ENCODE measurements at regions not wholly inside any gene's neighbourhood (a gene's known extent, or its start where the extent isn't known, plus 50 kb on each side); places are given as distances from the start of the nearest gene placed in this dataset.

GRCh38 chr5:87786471-87786870 is 373.7 kb upstream of the CCNH start:
- no peak for FAIRE-seq
- Histone ChIP-seq H3K9me1 (ENCODE audit: control insufficient read depth, insufficient read depth, low read length) (no peaks in the 10 kb centered on the region), H3K9ac (ENCODE audit: insufficient read depth in 1 of 2, low read depth in 2 of 2, low read length in 2 of 2) (no peak overlapping the region), H3K4me2 (ENCODE audit: insufficient read depth, low read length) (no peak overlapping the region), H2AFZ (ENCODE audit: low read depth, low read length) (no peak overlapping the region), H4K20me1 (replicated peaks; ENCODE audit: control insufficient read depth, insufficient read depth, low read length) (no peaks in the 10 kb centered on the region), H3K4me1 (replicated peaks in 1 of 2; ENCODE audit: control insufficient read depth in 2 of 2, insufficient read depth in 2 of 2, low read length in 2 of 2) (no peaks in the 10 kb centered on the region), H3K27ac (ENCODE audit: extremely low read depth, low read depth, low read length) (no peak overlapping the region), H3K79me2 (ENCODE audit: control insufficient read depth, insufficient read depth, low read length) (no peaks in the 10 kb centered on the region), H3K9me3 (replicated peaks; ENCODE audit: control insufficient read depth, insufficient read depth, low read depth, low read length) (no peaks in the 10 kb centered on the region), H3K36me3 (ENCODE audit: control insufficient read depth, insufficient read depth, low read length) (no peaks in the 10 kb centered on the region), H3K4me3 (no peak overlapping the region), H3K27me3 (ENCODE audit: control insufficient read depth in 2 of 2, insufficient read depth in 2 of 2, low read length in 2 of 2) (no peaks in the 10 kb centered on the region)
- POLR2A ChIA-PET: no interaction called here
- 0% methylated on average over 1 of the region's 1 CpG for WGBS (ENCODE audit: insufficient coverage, low coverage, missing lambda C conversion rate)
- BruUV-seq (replicated peaks): no TSS peak
- DNase-seq (ENCODE audit: extremely low read depth in 1 of 4, low spot score in 3 of 4): no peak
- CTCF ChIA-PET (ENCODE audit: low intra/inter-chr PET ratio): no interaction called here
- no peak for ATAC-seq
- TF ChIP-seq PHF8 (IDR thresholded peaks at IDR 0.05; ENCODE audit: borderline replicate concordance, low read length): no peak
- TF ChIP-seq CC2D1A (IDR thresholded peaks at IDR 0.05): no peak
- TF ChIP-seq TAF9B (IDR thresholded peaks at IDR 0.05; ENCODE audit: partially characterized antibody): no peak
- no peak for TF ChIP-seq CREB3 (tag; conservative IDR thresholded peaks at IDR 0.05; ENCODE audit: low read depth)
- TF ChIP-seq ZBTB7A (IDR thresholded peaks at IDR 0.05; ENCODE audit: borderline replicate concordance, control insufficient read depth, low read depth, low read length): no peak
- in situ Hi-C loops (cut with MboI) (no loop called here), intact Hi-C loops (cut with micrococcal nuclease) (no loop called here)

Measured in K562 (cell line).